HepG2 (cell line): ENCODE measurements at regions not wholly inside any gene's neighbourhood (a gene's known extent, or its start where the extent isn't known, plus 50 kb on each side); places are given as distances from the start of the nearest gene placed in this dataset.

ENCODE experiments used
- GABPB1 ChIP-seq: IDR thresholded peaks from 2 replicates; pipeline ENCODE4 v1.6.1; 2016; ENCODE audit warnings: mild to moderate bottlenecking, missing genetic modification reagents, moderate library complexity, missing compliant biosample characterization
- MED1 ChIP-seq: sonication (generic); formaldehyde crosslinking; IDR thresholded peaks from 2 replicates; pipeline ENCODE4 v1.4.0; 2020; ENCODE audit warnings: missing genetic modification reagents
- NFE2 ChIP-seq: sonication (generic); formaldehyde crosslinking; IDR thresholded peaks from 2 replicates; pipeline ENCODE4 v1.4.0; 2020; ENCODE audit warnings: missing genetic modification reagents
- PHF8 ChIP-seq: sonication (generic); formaldehyde crosslinking; IDR thresholded peaks from 2 replicates; pipeline ENCODE4 v1.5.0; 2020; ENCODE audit warnings: missing genetic modification reagents
- POLR2A ChIP-seq, 2 experiments: IDR thresholded peaks; 2 replicates each; pipeline ENCODE4 v1.6.1; 2011; ENCODE audit warnings: low read depth in 2 of 2, low read length in 2 of 2, mild to moderate bottlenecking in 1 of 2, moderate library complexity in 1 of 2; ENCODE audit not compliant: insufficient read depth in 1 of 2
- PRPF4 ChIP-seq: fragments of 200-400 bp; formaldehyde crosslinking; IDR thresholded peaks from 2 replicates; pipeline ENCODE4 v1.6.1; 2016; ENCODE audit warnings: low read length, low read depth; ENCODE audit not compliant: poor library complexity, severe bottlenecking
- TCF12 ChIP-seq, 2 experiments: fragments of 450-650 bp in 1 of 2; sonication (generic) in 1 of 2; formaldehyde crosslinking in 1 of 2; IDR thresholded peaks; 2 replicates each; pipeline versions ENCODE4 v1.6.1 to v1.8.0; 2017 to 2022; ENCODE audit warnings: antibody characterized with exemption in 1 of 2, mild to moderate bottlenecking in 1 of 2, missing genetic modification reagents in 1 of 2, moderate library complexity in 1 of 2
- ZBTB8A ChIP-seq: sonication (generic); formaldehyde crosslinking; IDR thresholded peaks from 2 replicates; pipeline ENCODE4 v1.4.0; 2020; ENCODE audit warnings: mild to moderate bottlenecking, low read depth, missing genetic modification reagents, borderline replicate concordance

DNA sequence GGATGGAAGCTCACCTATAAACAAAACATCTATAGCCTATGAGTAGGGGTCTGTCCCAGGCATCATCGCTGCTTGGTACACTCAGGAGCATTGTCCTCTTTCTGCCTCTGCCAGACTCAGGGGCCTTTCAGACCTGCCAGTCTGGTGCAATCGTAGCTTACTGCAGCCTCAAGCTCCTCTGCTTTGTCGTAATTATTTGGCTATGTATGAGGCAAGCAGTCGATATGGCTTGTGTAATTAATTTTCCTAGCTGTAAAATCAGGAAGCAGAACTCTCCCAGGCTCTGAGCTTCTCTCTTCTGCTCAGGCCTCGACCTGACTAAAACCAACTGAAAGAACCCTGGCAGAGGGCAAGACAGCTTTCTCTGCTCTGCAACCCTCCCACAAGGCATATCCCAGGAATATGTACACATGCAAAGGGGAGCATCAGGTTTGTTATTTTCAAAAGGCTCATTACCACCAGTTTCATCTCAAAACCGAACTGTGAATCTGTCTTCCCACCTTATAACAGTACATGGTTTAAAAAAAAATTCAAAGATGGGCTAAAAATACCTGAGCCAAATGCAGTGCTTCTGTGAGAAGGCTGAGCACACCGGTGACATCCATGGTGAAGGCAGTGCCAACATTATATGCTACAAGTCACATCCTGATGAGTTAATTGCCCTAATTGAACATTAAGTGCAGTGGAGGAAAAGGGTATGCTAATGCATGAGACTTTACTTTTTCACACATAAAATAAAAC is 309.2 kb upstream of the EMCN start:
- TF ChIP-seq TCF12 (IDR thresholded peaks at IDR 0.05) = no peak
- no peak for TF ChIP-seq TCF12 (CRISPR knock-in tag; IDR thresholded peaks at IDR 0.05)
- TF ChIP-seq MED1 (CRISPR knock-in tag) = no peak
- TF ChIP-seq NFE2 = no peak
- TF ChIP-seq ZBTB8A (CRISPR knock-in tag) = no peak
- TF ChIP-seq PHF8 (CRISPR knock-in tag) = no peak
- no peak for TF ChIP-seq POLR2A (IDR thresholded peaks at IDR 0.05; ENCODE audit: insufficient read depth in 1 of 2, low read depth in 2 of 2, low read length in 2 of 2)
- no peak for TF ChIP-seq PRPF4
- TF ChIP-seq GABPB1 (CRISPR knock-in tag) = no peak
